Naive thymus-derived CD4-positive, alpha-beta T cell (primary cell): ENCODE measurements at regions not wholly inside any gene's neighbourhood (a gene's known extent, or its start where the extent isn't known, plus 50 kb on each side); places are given as distances from the start of the nearest gene placed in this dataset.

Experiments
- ATAC-seq: fragments of 150-1000 bp; cut with Tn5 transposase; 2 replicates; pipeline ENCODE4 v1.10.0; 2021; ENCODE audit warnings: mild to moderate bottlenecking, moderate library complexity
- CTCF ChIA-PET: fragments of 350-600 bp; sonication (Branson Sonifier 250); formaldehyde crosslinking; loops from one replicate; lab custom pipeline; 2021; ENCODE audit warnings: antibody characterized with exemption; lab: Charles Lee
- POLR2A ChIA-PET: fragments of 350-600 bp; sonication (Branson Sonifier 250); formaldehyde crosslinking; loops from one replicate; lab custom pipeline; 2021; ENCODE audit warnings: antibody characterized with exemption, inconsistent platforms; lab: Charles Lee
- DNase-seq, 9 donors: peaks; one replicate each; pipeline versions ENCODE4 v3.0.0 to v3.0.0-alpha.2; 2020 to 2022; ENCODE audit warnings: mixed read lengths in 1 of 9
- H3K27ac ChIP-seq: one replicate; pipeline ENCODE4 v1.7.0; 2013; ENCODE audit warnings: mild to moderate bottlenecking, low read depth, low read length, moderate library complexity
- H3K27me3 ChIP-seq, 2 donors: one replicate each; pipeline ENCODE4 v1.7.0; 2013; ENCODE audit warnings: low read length in 2 of 2, mild to moderate bottlenecking in 2 of 2, moderate library complexity in 2 of 2; ENCODE audit not compliant: control insufficient read depth in 2 of 2, insufficient read depth in 2 of 2
- H3K36me3 ChIP-seq, 3 experiments: 1 replicate in 2 of 3; 2 replicates in 1 of 3; pipeline ENCODE4 v1.7.0; 2013; ENCODE audit warnings: low read length in 3 of 3, mild to moderate bottlenecking in 3 of 3, moderate library complexity in 1 of 3; ENCODE audit not compliant: insufficient read depth in 3 of 3, control insufficient read depth in 2 of 3
- H3K4me1 ChIP-seq, 2 donors: one replicate each; pipeline ENCODE4 v1.7.0; 2013; ENCODE audit warnings: low read length in 2 of 2, mild to moderate bottlenecking in 2 of 2, moderate library complexity in 1 of 2; ENCODE audit not compliant: control insufficient read depth in 2 of 2, insufficient read depth in 2 of 2
- H3K4me3 ChIP-seq: 2 replicates; pipeline ENCODE4 v1.7.0; 2013; ENCODE audit warnings: mild to moderate bottlenecking, low read length
- H3K9me3 ChIP-seq, 3 experiments: 1 replicate in 2 of 3; 2 replicates in 1 of 3; pipeline ENCODE4 v1.7.0; 2013; ENCODE audit warnings: low read length in 3 of 3; ENCODE audit not compliant: control insufficient read depth in 2 of 3
- H3K27ac Mint-ChIP-seq, 9 donors: one replicate each; pipeline ENCODE4 v1.8.0; 2020 to 2022; ENCODE audit warnings: mixed read lengths in 9 of 9, mild to moderate bottlenecking in 8 of 9, moderate library complexity in 5 of 9, inconsistent platforms in 2 of 9
- H3K27me3 Mint-ChIP-seq, 5 donors: one replicate each; pipeline ENCODE4 v1.8.0; 2021 to 2022; ENCODE audit warnings: mixed read lengths in 5 of 5, mild to moderate bottlenecking in 1 of 5
- H3K36me3 Mint-ChIP-seq, 5 donors: one replicate each; pipeline ENCODE4 v1.8.0; 2020 to 2022; ENCODE audit warnings: mixed read lengths in 5 of 5, mild to moderate bottlenecking in 3 of 5, inconsistent platforms in 1 of 5
- H3K4me1 Mint-ChIP-seq, 7 donors: one replicate each; pipeline ENCODE4 v1.8.0; 2020 to 2022; ENCODE audit warnings: mixed read lengths in 7 of 7, mild to moderate bottlenecking in 3 of 7, inconsistent platforms in 1 of 7
- H3K4me3 Mint-ChIP-seq, 10 donors: one replicate each; pipeline ENCODE4 v1.8.0; 2020 to 2022; ENCODE audit warnings: mild to moderate bottlenecking in 10 of 10, mixed read lengths in 10 of 10, moderate library complexity in 6 of 10, inconsistent platforms in 2 of 10
- H3K9me3 Mint-ChIP-seq, 11 donors: one replicate each; pipeline ENCODE4 v1.8.0; 2020 to 2022; ENCODE audit warnings: mixed read lengths in 11 of 11, mild to moderate bottlenecking in 4 of 11, inconsistent platforms in 1 of 11, moderate library complexity in 1 of 11
- intact Hi-C, 2 donors: fragments of 100-400 bp; cut with micrococcal nuclease; formaldehyde crosslinking; loops; one replicate each; pipeline ENCODE4 v1.15.1; 2023

DNA sequence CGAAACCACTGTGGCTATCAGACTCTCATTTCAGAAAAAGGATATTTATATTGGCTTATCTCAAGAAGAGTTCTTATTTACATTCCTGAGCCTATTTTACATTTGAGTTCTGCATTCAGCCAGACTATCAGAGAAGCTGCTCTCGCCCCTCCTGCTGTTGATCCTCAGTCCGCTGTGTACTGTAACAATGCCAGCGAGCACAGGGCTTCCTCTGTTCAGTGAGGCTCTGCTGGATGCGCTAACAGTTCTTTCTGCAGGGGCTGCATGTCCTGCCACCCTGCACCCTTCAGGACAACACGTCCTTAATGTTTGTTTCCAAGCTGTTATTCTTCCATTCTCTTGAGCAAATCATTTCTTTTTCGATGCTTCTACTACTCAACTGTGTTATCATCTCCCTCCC lies 463.7 kb upstream of the SGCG start:
- Mint-ChIP-seq H3K27ac (no peak overlapping the region), H3K27me3 (no peaks in the 10 kb centered on the region), H3K4me3 (no peak overlapping the region), H3K36me3 (no peaks in the 10 kb centered on the region), H3K9me3 (peaks cover 0 to 4% (median 0%) of the 10 kb centered on the region in 11 donors), H3K4me1 (no peaks in the 10 kb centered on the region)
- H3K36me3 ChIP-seq: no peaks in the 10 kb centered on the region
- no peak overlapping the region for H3K4me3 ChIP-seq
- no peak overlapping the region for H3K27ac ChIP-seq
- DNase-seq (no peak), ATAC-seq (no peak)
- no peaks in the 10 kb centered on the region for H3K9me3 ChIP-seq
- no peaks in the 10 kb centered on the region for H3K4me1 ChIP-seq
- no peaks in the 10 kb centered on the region for H3K27me3 ChIP-seq
- CTCF ChIA-PET: no interaction called here
- POLR2A ChIA-PET: no interaction called here
- intact Hi-C loops: no loop called here

DNA sequence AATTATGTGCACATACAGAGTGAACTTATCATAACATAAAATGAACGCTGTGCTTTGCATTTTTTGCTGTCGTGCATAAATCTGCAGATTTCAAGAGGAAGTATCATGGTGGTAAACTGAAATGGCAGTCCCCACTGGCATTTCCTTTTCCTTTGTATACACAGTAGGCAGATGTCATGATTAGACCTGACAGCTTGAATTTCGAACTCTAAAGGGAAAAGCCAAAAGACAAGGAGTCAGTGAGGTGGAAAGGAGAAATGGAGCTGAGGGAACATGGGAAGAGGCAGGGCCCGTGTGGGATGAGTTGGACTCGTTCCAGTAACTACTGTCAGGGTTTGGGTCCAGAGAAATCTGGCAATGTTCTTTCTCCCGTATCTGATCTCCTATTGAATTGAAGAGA lies 454.1 kb upstream of the SGCG start:
- Histone ChIP-seq H3K4me1 (no peaks in the 10 kb centered on the region), H3K36me3 (no peaks in the 10 kb centered on the region), H3K27ac (no peak overlapping the region), H3K27me3 (no peaks in the 10 kb centered on the region), H3K9me3 (no peaks in the 10 kb centered on the region), H3K4me3 (no peak overlapping the region)
- intact Hi-C loops: no loop called here
- Mint-ChIP-seq H3K27me3 (peaks cover 0 to 28% (median 7%) of the 10 kb centered on the region in 5 donors), H3K27ac (no peak overlapping the region), H3K9me3 (peaks cover 0 to 5% (median 0%) of the 10 kb centered on the region in 11 donors), H3K4me3 (no peak overlapping the region), H3K4me1 (no peaks in the 10 kb centered on the region), H3K36me3 (no peaks in the 10 kb centered on the region)
- DNase-seq: no peak
- ATAC-seq: no peak
- ChIA-PET POLR2A (no interaction called here), CTCF (no interaction called here)

DNA sequence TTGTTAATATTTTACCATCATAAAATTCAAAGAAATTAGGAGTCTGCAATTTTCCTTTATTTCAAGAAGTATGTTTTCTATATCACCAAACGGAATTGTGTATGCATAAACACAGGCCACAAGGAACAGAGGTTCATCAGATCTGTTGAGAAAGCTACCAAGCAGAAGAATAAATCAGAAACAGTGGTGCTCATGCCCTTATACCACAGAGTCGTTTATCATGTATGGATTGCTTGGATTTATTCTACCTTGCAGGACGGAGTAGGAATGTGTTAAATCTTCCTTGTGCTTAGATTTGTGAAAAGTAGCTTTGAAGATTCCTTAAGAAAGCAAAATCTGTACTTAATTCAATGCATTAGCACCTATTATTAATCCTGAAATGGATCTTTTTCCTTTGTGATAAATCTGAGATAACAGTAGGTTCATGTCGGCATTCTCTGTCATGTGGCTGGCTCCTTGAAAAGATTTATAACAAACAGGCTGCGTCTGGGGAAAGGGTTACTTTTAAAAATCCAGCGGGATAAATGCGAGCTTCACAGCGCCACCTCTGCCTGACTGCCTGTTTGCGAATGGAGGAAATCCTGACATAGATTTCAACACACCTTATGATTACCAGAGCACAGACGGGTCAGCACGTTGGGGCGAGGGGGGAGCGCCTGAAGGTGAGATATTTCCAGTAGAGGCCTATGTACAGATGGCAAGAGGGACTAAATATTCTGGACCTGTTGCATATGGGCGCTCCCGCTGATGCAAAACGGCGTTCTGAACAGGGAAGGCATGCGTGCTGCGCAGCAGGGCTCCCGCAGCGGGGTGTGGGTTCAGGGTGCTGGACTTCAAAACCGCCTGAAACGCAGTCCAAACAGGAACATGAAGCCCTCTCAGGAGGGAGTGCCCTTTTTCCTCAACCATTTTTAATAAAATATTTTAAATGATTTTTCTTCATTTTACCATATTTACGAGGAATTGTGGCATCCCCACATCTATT lies 445.5 kb upstream of the SGCG start:
- Histone ChIP-seq H3K4me3 (no peak overlapping the region), H3K9me3 (no peaks in the 10 kb centered on the region), H3K36me3 (no peaks in the 10 kb centered on the region), H3K27ac (no peak overlapping the region), H3K27me3 (no peaks in the 10 kb centered on the region), H3K4me1 (no peaks in the 10 kb centered on the region)
- H3K4me1 Mint-ChIP-seq: no peaks in the 10 kb centered on the region
- no peak overlapping the region for H3K4me3 Mint-ChIP-seq
- no peak overlapping the region for H3K27ac Mint-ChIP-seq
- ChIA-PET CTCF (interaction anchor here (0.6 kb wide), 1 partner anchor 544 kb away, joined by 3 read pairs; no protein-coding TSS in a partner anchor), POLR2A (no interaction called here)
- DNase-seq (no peak), ATAC-seq (no peak)
- intact Hi-C loops: no loop called here
- H3K27me3 Mint-ChIP-seq: peaks cover 0 to 33% (median 17%) of the 10 kb centered on the region in 5 donors
- H3K36me3 Mint-ChIP-seq: no peaks in the 10 kb centered on the region
- H3K9me3 Mint-ChIP-seq: peaks cover 0 to 6% (median 0%) of the 10 kb centered on the region in 11 donors

DNA sequence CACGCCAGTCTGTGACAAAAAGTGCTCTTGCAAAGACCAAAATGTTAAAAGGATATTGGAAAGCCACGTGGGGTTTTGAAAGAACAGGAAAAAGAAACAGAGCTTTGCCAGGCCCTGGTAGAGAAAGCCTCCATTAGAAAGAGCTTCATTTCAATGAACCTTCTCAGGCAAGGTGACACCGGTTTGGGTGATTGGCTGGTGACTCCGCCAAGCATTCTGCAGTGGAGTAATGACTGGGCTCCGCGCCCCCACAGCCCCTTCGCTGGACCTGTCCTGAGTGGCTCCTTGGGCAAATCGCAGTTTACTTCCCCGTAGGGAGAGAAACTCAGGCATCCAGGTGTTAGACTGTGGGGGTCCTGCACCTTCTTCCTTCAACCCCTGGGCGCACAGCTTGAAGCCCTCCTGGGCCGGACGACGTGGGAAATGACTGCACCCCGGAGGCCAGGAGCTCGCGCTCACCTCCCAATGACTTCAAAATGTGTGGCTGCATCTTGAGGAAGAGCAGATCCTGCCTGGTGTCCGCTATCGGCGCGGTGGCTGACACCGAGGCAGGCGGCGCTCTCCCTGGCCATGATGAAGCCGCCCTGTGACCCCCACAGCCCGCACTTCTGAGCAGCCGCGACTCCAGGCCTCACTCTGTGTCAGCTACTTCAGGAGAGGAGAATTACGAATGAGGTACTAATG lies 444.6 kb upstream of the SGCG start:
- Histone ChIP-seq H3K4me3 (no peak overlapping the region), H3K27ac (no peak overlapping the region), H3K36me3 (no peaks in the 10 kb centered on the region), H3K4me1 (no peaks in the 10 kb centered on the region), H3K9me3 (no peaks in the 10 kb centered on the region), H3K27me3 (no peaks in the 10 kb centered on the region)
- Mint-ChIP-seq H3K4me1 (no peaks in the 10 kb centered on the region), H3K4me3 (no peak overlapping the region), H3K9me3 (peaks cover 0 to 9% (median 2%) of the 10 kb centered on the region in 11 donors), H3K36me3 (no peaks in the 10 kb centered on the region), H3K27ac (no peak overlapping the region), H3K27me3 (peaks cover 0 to 39% (median 17%) of the 10 kb centered on the region in 5 donors)
- CTCF ChIA-PET: no interaction called here
- intact Hi-C loops: no loop called here
- ATAC-seq (no peak), DNase-seq (no peak)
- POLR2A ChIA-PET: no interaction called here

DNA sequence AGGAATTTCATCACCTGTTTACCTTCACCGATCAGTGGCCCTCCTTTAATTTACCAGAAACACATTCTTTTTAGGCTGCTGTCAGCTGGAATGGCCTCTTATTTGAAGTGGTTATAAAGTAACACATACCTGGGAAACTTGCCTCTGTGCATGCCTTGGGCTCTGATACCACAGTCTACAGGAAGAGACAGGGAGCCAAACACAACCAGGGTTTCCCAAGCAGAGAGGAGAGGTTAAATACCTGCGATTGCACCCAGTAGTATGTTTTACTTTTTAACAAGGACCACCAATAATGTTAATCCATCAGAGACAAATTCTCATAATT lies 444.0 kb upstream of the SGCG start:
- Mint-ChIP-seq H3K36me3 (no peaks in the 10 kb centered on the region), H3K27ac (no peak overlapping the region), H3K4me3 (no peak overlapping the region), H3K4me1 (no peaks in the 10 kb centered on the region), H3K9me3 (peaks cover 0 to 10% (median 2%) of the 10 kb centered on the region in 11 donors), H3K27me3 (peaks cover 0 to 38% (median 19%) of the 10 kb centered on the region in 5 donors)
- ChIA-PET POLR2A (no interaction called here), CTCF (no interaction called here)
- Histone ChIP-seq H3K36me3 (no peaks in the 10 kb centered on the region), H3K27ac (no peak overlapping the region), H3K9me3 (no peaks in the 10 kb centered on the region), H3K27me3 (no peaks in the 10 kb centered on the region), H3K4me3 (no peak overlapping the region), H3K4me1 (no peaks in the 10 kb centered on the region)
- DNase-seq: no peak
- intact Hi-C loops: no loop called here
- no peak for ATAC-seq

DNA sequence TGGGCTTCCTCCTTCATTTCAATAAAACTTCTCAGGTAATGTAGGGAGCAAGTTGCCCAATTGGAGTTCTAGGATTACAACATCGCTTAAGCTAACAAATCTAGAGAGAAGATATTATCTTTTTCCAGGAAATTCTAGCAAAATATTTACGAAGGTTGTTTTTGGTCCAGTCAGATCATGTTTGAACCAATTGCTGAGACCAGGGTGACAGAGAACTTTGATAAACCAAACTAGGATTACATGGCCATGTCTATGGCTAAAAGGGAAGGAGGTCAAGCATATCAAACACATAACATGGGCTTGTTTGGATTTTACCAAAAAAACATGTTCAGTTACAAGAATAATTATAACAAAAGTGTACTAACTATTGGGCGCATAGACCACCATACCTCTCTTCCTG lies 442.4 kb upstream of the SGCG start:
- intact Hi-C loops: no loop called here
- no peaks in the 10 kb centered on the region for H3K27me3 ChIP-seq
- no peak for ATAC-seq
- H3K9me3 Mint-ChIP-seq: peaks cover 0 to 10% (median 2%) of the 10 kb centered on the region in 11 donors
- no peak overlapping the region for H3K4me3 ChIP-seq
- no peaks in the 10 kb centered on the region for H3K36me3 Mint-ChIP-seq
- no peak overlapping the region for H3K27ac Mint-ChIP-seq
- DNase-seq: no peak
- peaks cover 0 to 28% (median 16%) of the 10 kb centered on the region in 5 donors for H3K27me3 Mint-ChIP-seq
- CTCF ChIA-PET: no interaction called here
- no peaks in the 10 kb centered on the region for H3K4me1 Mint-ChIP-seq
- POLR2A ChIA-PET: no interaction called here
- H3K4me3 Mint-ChIP-seq: no peak overlapping the region
- H3K36me3 ChIP-seq: no peaks in the 10 kb centered on the region
- no peaks in the 10 kb centered on the region for H3K9me3 ChIP-seq
- H3K4me1 ChIP-seq: no peaks in the 10 kb centered on the region
- no peak overlapping the region for H3K27ac ChIP-seq
